Osteoblast (primary cell): ENCODE measurements at regions not wholly inside any gene's neighbourhood (a gene's known extent, or its start where the extent isn't known, plus 50 kb on each side); places are given as distances from the start of the nearest gene placed in this dataset.

Experiments
- DNase-seq: peaks from one replicate; pipeline ENCODE4 v3.0.0; 2011; ENCODE audit warnings: low spot score, mixed read lengths; ENCODE audit not compliant: insufficient read length; ENCODE audit errors: missing footprints
- H2AFZ ChIP-seq: 2 replicates; pipeline ENCODE4 v1.6.0; 2011; ENCODE audit warnings: mild to moderate bottlenecking, low read length
- H3K27ac ChIP-seq: 2 replicates; pipeline ENCODE4 v1.5.1; 2011; ENCODE audit warnings: mild to moderate bottlenecking, low read depth, low read length, moderate library complexity
- H3K27me3 ChIP-seq: 2 replicates; pipeline ENCODE4 v1.6.0; 2012; ENCODE audit warnings: mild to moderate bottlenecking, control low read depth, inconsistent platforms, low read length, moderate library complexity; ENCODE audit not compliant: insufficient read depth
- H3K36me3 ChIP-seq: 2 replicates; pipeline ENCODE4 v1.5.1; 2011; ENCODE audit warnings: mild to moderate bottlenecking, low read length, control low read depth, moderate library complexity; ENCODE audit not compliant: insufficient read depth
- H3K4me1 ChIP-seq: 2 replicates; pipeline ENCODE4 v1.5.1; 2011; ENCODE audit warnings: mild to moderate bottlenecking, low read length, control low read depth, moderate library complexity; ENCODE audit not compliant: insufficient read depth
- H3K4me2 ChIP-seq: 2 replicates; pipeline ENCODE4 v1.6.0; 2011; ENCODE audit warnings: mild to moderate bottlenecking, low read length; ENCODE audit not compliant: insufficient read depth
- H3K4me3 ChIP-seq: fragments of 200-600 bp; sonication (generic); 3 replicates; pipeline ENCODE4 v1.5.1; 2012; ENCODE audit warnings: mild to moderate bottlenecking, low read length, inconsistent platforms; ENCODE audit not compliant: insufficient read depth
- H3K79me2 ChIP-seq: 2 replicates; pipeline ENCODE4 v1.6.0; 2012; ENCODE audit warnings: mild to moderate bottlenecking, low read length, control low read depth, inconsistent platforms; ENCODE audit not compliant: insufficient read depth
- H3K9me3 ChIP-seq: 2 replicates; pipeline ENCODE4 v1.5.1; 2011; ENCODE audit warnings: low read depth, low read length, control low read depth
- H4K20me1 ChIP-seq: 2 replicates; pipeline ENCODE4 v1.6.0; 2012; ENCODE audit warnings: mild to moderate bottlenecking, low read length, control low read depth; ENCODE audit not compliant: insufficient read depth
- CTCF ChIP-seq: IDR thresholded peaks from 2 replicates; pipeline ENCODE4 v1.5.1; 2011; ENCODE audit warnings: mild to moderate bottlenecking, low read depth, low read length, moderate library complexity; ENCODE audit errors: extremely low read depth

GRCh38 chr5:118778941-118779340, 209.4 kb downstream of the DTWD2 start:
- Histone ChIP-seq H3K4me3 (no peak overlapping the region), H3K9me3 (no peaks in the 10 kb centered on the region), H3K27ac (no peak overlapping the region), H3K4me1 (no peaks in the 10 kb centered on the region), H3K4me2 (no peak overlapping the region), H4K20me1 (no peaks in the 10 kb centered on the region), H2AFZ (no peak overlapping the region), H3K79me2 (no peaks in the 10 kb centered on the region), H3K27me3 (no peaks in the 10 kb centered on the region), H3K36me3 (no peaks in the 10 kb centered on the region)
- DNase-seq, result no peak
- TF ChIP-seq CTCF, result no peak

- H3K27ac ChIP-seq, result no peak overlapping the region
- no peak for TF ChIP-seq CTCF
- no peaks in the 10 kb centered on the region for H3K9me3 ChIP-seq
- no peaks in the 10 kb centered on the region for H3K36me3 ChIP-seq
- H3K4me1 ChIP-seq, result no peaks in the 10 kb centered on the region
- no peak overlapping the region for H3K4me3 ChIP-seq
- no peak overlapping the region for H3K4me2 ChIP-seq
- no peaks in the 10 kb centered on the region for H3K27me3 ChIP-seq
- H4K20me1 ChIP-seq, result no peaks in the 10 kb centered on the region
- no peaks in the 10 kb centered on the region for H3K79me2 ChIP-seq
- no peak overlapping the region for H2AFZ ChIP-seq
- DNase-seq, result no peak
Measured at GRCh38 chr5:118777189-118777736, 211.1 kb downstream of the DTWD2 start.

GRCh38 chr5:118776755-118777154, 211.6 kb downstream of the DTWD2 start:
- TF ChIP-seq CTCF, result no peak
- Histone ChIP-seq H4K20me1 (no peaks in the 10 kb centered on the region), H3K36me3 (no peaks in the 10 kb centered on the region), H3K4me1 (no peaks in the 10 kb centered on the region), H3K9me3 (no peaks in the 10 kb centered on the region), H2AFZ (no peak overlapping the region), H3K4me3 (no peak overlapping the region), H3K27ac (no peak overlapping the region), H3K79me2 (no peaks in the 10 kb centered on the region), H3K4me2 (no peak overlapping the region), H3K27me3 (no peaks in the 10 kb centered on the region)
- no peak for DNase-seq

GRCh38 chr5:118775790-118776499, 212.4 kb downstream of the DTWD2 start:
- no peak overlapping the region for H2AFZ ChIP-seq
- no peak for DNase-seq
- H4K20me1 ChIP-seq, result no peaks in the 10 kb centered on the region
- H3K27me3 ChIP-seq, result no peaks in the 10 kb centered on the region
- no peaks in the 10 kb centered on the region for H3K79me2 ChIP-seq
- no peak overlapping the region for H3K27ac ChIP-seq
- no peak for TF ChIP-seq CTCF
- no peaks in the 10 kb centered on the region for H3K36me3 ChIP-seq
- no peak overlapping the region for H3K4me3 ChIP-seq
- H3K4me2 ChIP-seq, result no peak overlapping the region
- no peaks in the 10 kb centered on the region for H3K4me1 ChIP-seq
- H3K9me3 ChIP-seq, result no peaks in the 10 kb centered on the region
